GM12878 (cell line): ENCODE measurements at regions not wholly inside any gene's neighbourhood (a gene's known extent, or its start where the extent isn't known, plus 50 kb on each side); places are given as distances from the start of the nearest gene placed in this dataset.

ENCODE experiments used
- CUX1 ChIP-seq: IDR thresholded peaks from 2 replicates; pipeline ENCODE4 v1.6.1; 2012; ENCODE audit warnings: improper control_type of control experiment, low read depth, low read length; ENCODE audit not compliant: insufficient replicate concordance
- E2F8 ChIP-seq: fragments of 450-650 bp; IDR thresholded peaks from 2 replicates; pipeline ENCODE4 v1.6.1; 2018; ENCODE audit warnings: mild to moderate bottlenecking, low read depth, moderate library complexity; ENCODE audit not compliant: partially characterized antibody
- EZH2 ChIP-seq: IDR thresholded peaks from 2 replicates; pipeline ENCODE4 v1.6.1; 2012; ENCODE audit warnings: low read depth, mild to moderate bottlenecking, control low read depth, inconsistent platforms, low read length, borderline replicate concordance; ENCODE audit not compliant: control insufficient read depth
- IRF3 ChIP-seq: fragments of 450-650 bp; IDR thresholded peaks from 2 replicates; pipeline ENCODE4 v1.6.1; 2014; ENCODE audit warnings: mild to moderate bottlenecking
- MEF2B ChIP-seq: fragments of 450-650 bp; IDR thresholded peaks from 2 replicates; pipeline ENCODE4 v1.6.1; 2018; ENCODE audit warnings: mild to moderate bottlenecking, moderate library complexity; ENCODE audit not compliant: partially characterized antibody, poor library complexity, severe bottlenecking
- NFIC ChIP-seq: IDR thresholded peaks from 2 replicates; pipeline ENCODE4 v1.6.1; 2012; ENCODE audit warnings: low read depth, mild to moderate bottlenecking, inconsistent platforms, low read length, moderate library complexity
- NKRF ChIP-seq: fragments of 450-650 bp; conservative IDR thresholded peaks from 2 replicates; pipeline ENCODE4 v1.6.1; 2017; ENCODE audit warnings: mild to moderate bottlenecking, moderate library complexity
- POLR2A ChIP-seq: IDR thresholded peaks from 2 replicates; pipeline ENCODE4 v1.6.1; 2011; ENCODE audit warnings: low read depth, mild to moderate bottlenecking, low read length
- RCOR1 ChIP-seq: conservative IDR thresholded peaks from 2 replicates; pipeline ENCODE4 v1.6.1; 2012; ENCODE audit warnings: low read depth, low read length, improper control_type of control experiment
- REST ChIP-seq: IDR thresholded peaks from 2 replicates; pipeline ENCODE4 v1.6.1; 2012; ENCODE audit warnings: mild to moderate bottlenecking, low read depth, low read length
- ZNF622 ChIP-seq: fragments of 450-650 bp; IDR thresholded peaks from 2 replicates; pipeline ENCODE4 v1.6.1; 2017; ENCODE audit warnings: mild to moderate bottlenecking, inconsistent platforms

GRCh38 chr2:38185012-38185491, 109.1 kb upstream of the CYP1B1 start (continued):
- TF ChIP-seq CUX1 = no peak
- TF ChIP-seq REST = no peak
- TF ChIP-seq RCOR1 = no peak
- no peak for TF ChIP-seq NKRF
- TF ChIP-seq IRF3 = no peak
- no peak for TF ChIP-seq ZNF622
- TF ChIP-seq POLR2A = no peak
- no peak for TF ChIP-seq EZH2
- TF ChIP-seq NFIC = peak; percentile 95
- no peak for TF ChIP-seq E2F8
- TF ChIP-seq MEF2B = peak; percentile 78
